Endothelial cell (in vitro differentiated cells): ENCODE measurements at regions not wholly inside any gene's neighbourhood (a gene's known extent, or its start where the extent isn't known, plus 50 kb on each side); places are given as distances from the start of the nearest gene placed in this dataset.

Experiments
- DNase-seq: peaks from one replicate; pipeline ENCODE4 v3.0.0; 2021; ENCODE audit warnings: low spot score
- H3K27ac Mint-ChIP-seq: one replicate; pipeline ENCODE4 v1.8.0; 2021; ENCODE audit warnings: mixed read lengths, inconsistent platforms; ENCODE audit not compliant: unreplicated experiment
- H3K27me3 Mint-ChIP-seq: one replicate; pipeline ENCODE4 v1.8.0; 2021; ENCODE audit warnings: mild to moderate bottlenecking, moderate library complexity, mixed read lengths, inconsistent platforms; ENCODE audit not compliant: unreplicated experiment
- H3K36me3 Mint-ChIP-seq: one replicate; pipeline ENCODE4 v1.8.0; 2021; ENCODE audit warnings: mild to moderate bottlenecking, low read depth, mixed read lengths, inconsistent platforms; ENCODE audit not compliant: unreplicated experiment
- H3K4me1 Mint-ChIP-seq: one replicate; pipeline ENCODE4 v1.8.0; 2021; ENCODE audit warnings: mild to moderate bottlenecking, mixed read lengths, inconsistent platforms; ENCODE audit not compliant: unreplicated experiment
- H3K4me3 Mint-ChIP-seq: one replicate; pipeline ENCODE4 v1.8.0; 2021; ENCODE audit warnings: mild to moderate bottlenecking, mixed read lengths, inconsistent platforms; ENCODE audit not compliant: unreplicated experiment
- H3K9me3 Mint-ChIP-seq: one replicate; pipeline ENCODE4 v1.8.0; 2021; ENCODE audit warnings: mixed read lengths, inconsistent platforms; ENCODE audit not compliant: unreplicated experiment
- TF ChIP-seq, protein P1 (sequence below): fragments of 200-600 bp; sonication (generic); IDR thresholded peaks from one replicate; pipeline ENCODE4 v1.5.0; 2021; ENCODE audit warnings: antibody characterized with exemption; ENCODE audit not compliant: unreplicated experiment

DNA sequence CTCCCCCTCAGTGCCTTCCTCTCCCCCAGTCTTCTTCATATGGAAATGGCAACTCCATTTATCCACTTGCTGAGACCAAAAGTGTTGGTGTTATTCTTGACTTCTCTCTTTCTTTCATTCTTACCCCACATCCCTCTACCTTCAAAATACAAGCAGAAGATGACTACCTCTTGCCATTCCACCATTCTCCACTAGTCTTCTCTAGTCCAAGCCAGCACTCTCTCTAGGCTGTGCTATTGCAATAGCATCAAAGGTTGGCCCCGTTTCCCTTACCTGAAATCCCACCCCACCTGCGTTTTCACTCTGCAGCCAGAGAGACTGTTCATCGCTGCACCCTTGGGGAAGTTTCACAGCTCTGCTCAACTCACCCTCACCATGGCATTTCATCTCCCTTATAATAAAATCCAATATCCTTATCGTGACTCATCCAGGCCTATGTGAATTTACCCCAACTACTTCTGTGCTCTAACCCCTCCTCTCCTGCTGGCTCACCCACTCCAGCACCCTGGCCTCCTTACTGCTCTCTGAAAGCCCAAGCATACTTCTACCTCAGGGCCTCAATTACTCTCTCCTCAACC, 109.1 kb downstream of the LSM5 start:
- Mint-ChIP-seq H3K4me3 (no peak overlapping the region), H3K9me3 (no peaks in the 10 kb centered on the region), H3K4me1 (no peaks in the 10 kb centered on the region), H3K27ac (no peak overlapping the region), H3K27me3 (peaks cover 10% of the 10 kb centered on the region), H3K36me3 (no peaks in the 10 kb centered on the region)
- no peak for DNase-seq
- TF ChIP-seq, protein P1, sequence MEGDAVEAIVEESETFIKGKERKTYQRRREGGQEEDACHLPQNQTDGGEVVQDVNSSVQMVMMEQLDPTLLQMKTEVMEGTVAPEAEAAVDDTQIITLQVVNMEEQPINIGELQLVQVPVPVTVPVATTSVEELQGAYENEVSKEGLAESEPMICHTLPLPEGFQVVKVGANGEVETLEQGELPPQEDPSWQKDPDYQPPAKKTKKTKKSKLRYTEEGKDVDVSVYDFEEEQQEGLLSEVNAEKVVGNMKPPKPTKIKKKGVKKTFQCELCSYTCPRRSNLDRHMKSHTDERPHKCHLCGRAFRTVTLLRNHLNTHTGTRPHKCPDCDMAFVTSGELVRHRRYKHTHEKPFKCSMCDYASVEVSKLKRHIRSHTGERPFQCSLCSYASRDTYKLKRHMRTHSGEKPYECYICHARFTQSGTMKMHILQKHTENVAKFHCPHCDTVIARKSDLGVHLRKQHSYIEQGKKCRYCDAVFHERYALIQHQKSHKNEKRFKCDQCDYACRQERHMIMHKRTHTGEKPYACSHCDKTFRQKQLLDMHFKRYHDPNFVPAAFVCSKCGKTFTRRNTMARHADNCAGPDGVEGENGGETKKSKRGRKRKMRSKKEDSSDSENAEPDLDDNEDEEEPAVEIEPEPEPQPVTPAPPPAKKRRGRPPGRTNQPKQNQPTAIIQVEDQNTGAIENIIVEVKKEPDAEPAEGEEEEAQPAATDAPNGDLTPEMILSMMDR: no peak

DNA sequence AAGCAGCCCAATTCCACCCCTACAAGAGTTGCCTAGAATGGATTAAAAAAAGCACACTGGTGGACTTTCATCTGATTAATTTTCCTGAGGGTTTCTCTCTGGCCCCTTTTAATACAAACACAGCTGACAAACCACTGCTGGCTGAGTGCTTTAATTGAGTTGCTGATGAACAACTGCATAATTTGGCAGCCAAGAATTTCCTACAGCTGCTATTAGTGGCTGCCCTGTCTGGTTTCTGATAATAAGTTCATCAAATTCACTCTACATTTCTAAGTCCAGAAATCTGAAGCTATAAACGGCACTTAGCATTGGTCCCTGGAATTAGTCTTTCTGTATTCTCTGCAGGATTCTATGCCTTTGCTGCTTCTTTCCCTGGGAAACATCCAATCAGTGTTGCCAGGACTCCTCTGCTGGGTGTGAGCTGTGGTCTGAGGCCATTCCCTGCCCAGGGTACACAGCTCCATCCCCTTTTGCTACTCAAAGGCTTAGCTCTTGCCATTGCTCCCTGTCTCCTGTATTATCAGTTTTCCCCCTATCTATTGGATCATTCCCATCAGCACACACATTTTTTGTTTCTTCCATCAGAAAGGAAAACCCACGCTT, 110.6 kb downstream of the LSM5 start:
- Mint-ChIP-seq H3K9me3 (no peaks in the 10 kb centered on the region), H3K4me1 (no peaks in the 10 kb centered on the region), H3K27me3 (peaks cover 10% of the 10 kb centered on the region), H3K36me3 (no peaks in the 10 kb centered on the region), H3K27ac (no peak overlapping the region), H3K4me3 (no peak overlapping the region)
- TF ChIP-seq, protein P1: no peak
- no peak for DNase-seq

DNA sequence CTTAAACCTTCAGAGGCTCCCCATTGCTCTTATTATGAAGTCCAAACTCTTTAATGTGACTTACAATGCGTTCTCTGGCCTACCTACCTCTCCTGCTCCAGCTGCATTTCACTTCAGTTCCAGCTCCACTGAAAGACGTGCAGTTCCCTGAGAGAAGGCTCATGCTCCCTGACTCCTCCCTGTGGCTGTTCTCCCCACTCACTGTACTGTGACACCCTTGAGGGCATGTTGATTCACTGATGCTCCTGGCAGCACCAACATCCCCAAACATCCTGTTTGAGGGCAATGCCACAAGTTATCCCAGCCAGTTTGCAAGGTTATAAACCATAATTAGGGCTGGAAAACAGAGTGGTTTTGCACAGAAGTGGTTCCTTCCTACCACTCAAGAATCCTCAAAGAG, 111.2 kb downstream of the LSM5 start:
- Mint-ChIP-seq H3K27me3 (peaks cover 10% of the 10 kb centered on the region), H3K4me1 (no peaks in the 10 kb centered on the region), H3K36me3 (no peaks in the 10 kb centered on the region), H3K27ac (no peak overlapping the region), H3K9me3 (no peaks in the 10 kb centered on the region), H3K4me3 (no peak overlapping the region)
- TF ChIP-seq, protein P1: no peak
- DNase-seq: no peak

DNA sequence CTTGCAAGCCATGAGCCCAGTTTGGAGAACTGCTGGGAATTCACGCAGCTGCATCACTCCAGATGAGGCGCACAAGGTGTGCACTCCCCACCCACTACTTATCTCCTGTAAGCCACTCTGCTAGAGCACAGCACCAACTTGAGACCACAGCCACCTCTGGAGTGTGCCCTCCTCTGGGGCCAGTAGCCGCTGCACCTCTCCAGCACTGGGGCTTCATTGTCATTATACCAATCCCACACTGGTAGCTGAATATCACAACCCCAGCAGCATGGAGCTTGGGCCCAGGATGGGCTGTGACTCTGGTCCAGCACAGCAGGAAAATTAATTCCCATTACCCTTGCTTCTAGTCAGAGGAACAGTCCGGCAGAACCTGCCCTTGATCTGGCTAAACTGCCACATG, 125.6 kb downstream of the LSM5 start:
- Mint-ChIP-seq H3K36me3 (no peaks in the 10 kb centered on the region), H3K4me1 (no peaks in the 10 kb centered on the region), H3K4me3 (no peak overlapping the region), H3K9me3 (no peaks in the 10 kb centered on the region), H3K27ac (no peak overlapping the region), H3K27me3 (peaks cover 5% of the 10 kb centered on the region)
- DNase-seq: no peak
- TF ChIP-seq, protein P1: no peak

DNA sequence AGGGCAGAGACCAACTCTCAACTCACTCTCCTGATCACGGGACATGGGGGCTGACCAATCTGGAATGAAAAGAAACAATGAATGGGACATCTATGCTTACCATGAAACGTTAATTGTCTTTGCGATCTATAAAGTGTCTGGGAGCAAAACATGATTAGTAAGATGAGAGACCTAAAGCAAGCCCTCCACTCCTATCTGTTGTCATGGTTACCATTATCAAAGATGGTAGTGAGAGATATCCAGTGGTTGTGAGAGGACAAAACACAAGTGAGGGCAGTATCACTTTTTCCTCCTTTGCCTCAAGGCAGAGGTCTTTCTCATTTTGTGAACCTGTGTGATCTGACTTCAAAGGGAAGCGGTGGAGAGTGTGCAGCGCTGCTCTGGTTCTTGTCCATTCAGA, 130.1 kb downstream of the LSM5 start:
- DNase-seq: no peak
- no peak overlapping the region for H3K4me3 Mint-ChIP-seq
- no peaks in the 10 kb centered on the region for H3K9me3 Mint-ChIP-seq
- H3K36me3 Mint-ChIP-seq: no peaks in the 10 kb centered on the region
- TF ChIP-seq, protein P1: no peak
- H3K27ac Mint-ChIP-seq: no peak overlapping the region
- H3K27me3 Mint-ChIP-seq: peaks cover 5% of the 10 kb centered on the region
- no peaks in the 10 kb centered on the region for H3K4me1 Mint-ChIP-seq
